ENCODE measurements at regions not wholly inside any gene's neighbourhood (a gene's known extent, or its start where the extent isn't known, plus 50 kb on each side); places are given as distances from the start of the nearest gene placed in this dataset.
"Not testable (repeated sequence)": the region's sequence is repeated elsewhere in the genome, so short reads cannot be mapped to it uniquely, and the experiment has no call there.

GRCh38 chr2:242075168-242075567, 205.6 kb downstream of the RTP5 start:
- Histone ChIP-seq H3K9me3 (no peaks in the 10 kb centered on the region), H3K36me3 (replicated peaks) (no peaks in the 10 kb centered on the region), H3K4me3 (no peak overlapping the region), H3K4me1 (peaks cover 6% of the 10 kb centered on the region), H3K27me3 (ENCODE audit: low read depth) (no peaks in the 10 kb centered on the region)
- in situ Hi-C loops (cut with MboI; ENCODE audit: low sequenced_read_pairs): no loop called here
- DNase-seq (ENCODE audit: low spot score in 2 of 2): no peak

GRCh38 chr2:242075696-242076095, 206.2 kb downstream of the RTP5 start:
- Histone ChIP-seq H3K4me3 (no peak overlapping the region), H3K4me1 (peaks cover under 1% of the 10 kb centered on the region), H3K36me3 (replicated peaks) (no peaks in the 10 kb centered on the region), H3K9me3 (no peaks in the 10 kb centered on the region), H3K27me3 (ENCODE audit: low read depth) (no peaks in the 10 kb centered on the region)
- in situ Hi-C loops (cut with MboI; ENCODE audit: low sequenced_read_pairs): no loop called here
- no peak for DNase-seq (ENCODE audit: low spot score in 2 of 2)

- H3K4me1 ChIP-seq; DNase-seq (ENCODE audit: low spot score in 2 of 2); H3K27me3 ChIP-seq (ENCODE audit: low read depth); H3K36me3 ChIP-seq (replicated peaks); H3K9me3 ChIP-seq; H3K4me3 ChIP-seq; in situ Hi-C loops (cut with MboI; ENCODE audit: low sequenced_read_pairs): not testable (repeated sequence)
These were observed 206.7 kb downstream of the RTP5 start for GRCh38 chr2:242076184-242076583.

DNA sequence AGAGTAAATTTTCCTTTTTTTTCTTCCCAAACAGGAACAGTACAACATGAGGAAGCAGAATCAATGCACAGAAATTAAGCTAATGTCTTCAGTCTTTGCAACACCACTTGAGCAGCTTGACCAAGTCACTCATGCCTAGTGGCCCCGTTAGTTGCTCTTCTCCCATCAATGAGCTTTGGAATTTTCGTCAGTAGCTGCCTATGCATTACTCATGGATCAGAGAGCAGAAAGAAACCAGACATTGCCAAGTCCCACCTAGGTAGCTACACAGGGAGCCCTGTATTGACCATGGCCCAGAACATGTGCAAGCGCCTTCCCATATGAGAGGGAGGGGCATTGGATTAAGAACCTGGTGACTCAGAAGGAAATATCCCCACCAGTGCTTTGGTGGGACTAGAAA, 208.9 kb downstream of the RTP5 start:
- H3K27me3 ChIP-seq (ENCODE audit: low read depth); in situ Hi-C loops (cut with MboI; ENCODE audit: low sequenced_read_pairs); H3K4me1 ChIP-seq; H3K36me3 ChIP-seq (replicated peaks); DNase-seq (ENCODE audit: low spot score in 2 of 2); H3K4me3 ChIP-seq; H3K9me3 ChIP-seq: not testable (repeated sequence)

DNA sequence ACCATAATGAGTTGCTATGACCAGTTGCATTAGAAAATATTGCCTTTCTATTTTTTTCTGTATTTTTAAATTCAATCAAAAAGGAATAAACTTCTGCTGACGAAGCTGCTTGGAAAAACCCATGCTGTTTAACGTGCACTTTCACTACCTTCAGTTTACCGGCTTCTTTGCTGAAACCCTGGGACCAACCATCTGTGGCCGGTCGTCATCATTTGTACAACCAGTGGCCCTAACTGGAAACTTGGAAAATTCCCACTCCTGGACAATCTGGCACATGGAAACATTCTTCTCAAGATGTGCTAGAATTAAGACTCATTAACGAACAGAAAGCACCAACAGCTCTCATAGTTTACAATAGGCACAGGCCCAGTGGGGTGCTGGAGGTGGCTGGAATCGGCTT, 210.3 kb downstream of the RTP5 start:
- H3K27me3 ChIP-seq (ENCODE audit: low read depth); H3K9me3 ChIP-seq; DNase-seq (ENCODE audit: low spot score in 2 of 2); H3K36me3 ChIP-seq (replicated peaks); H3K4me3 ChIP-seq; H3K4me1 ChIP-seq; in situ Hi-C loops (cut with MboI; ENCODE audit: low sequenced_read_pairs): not testable (repeated sequence)

DNA sequence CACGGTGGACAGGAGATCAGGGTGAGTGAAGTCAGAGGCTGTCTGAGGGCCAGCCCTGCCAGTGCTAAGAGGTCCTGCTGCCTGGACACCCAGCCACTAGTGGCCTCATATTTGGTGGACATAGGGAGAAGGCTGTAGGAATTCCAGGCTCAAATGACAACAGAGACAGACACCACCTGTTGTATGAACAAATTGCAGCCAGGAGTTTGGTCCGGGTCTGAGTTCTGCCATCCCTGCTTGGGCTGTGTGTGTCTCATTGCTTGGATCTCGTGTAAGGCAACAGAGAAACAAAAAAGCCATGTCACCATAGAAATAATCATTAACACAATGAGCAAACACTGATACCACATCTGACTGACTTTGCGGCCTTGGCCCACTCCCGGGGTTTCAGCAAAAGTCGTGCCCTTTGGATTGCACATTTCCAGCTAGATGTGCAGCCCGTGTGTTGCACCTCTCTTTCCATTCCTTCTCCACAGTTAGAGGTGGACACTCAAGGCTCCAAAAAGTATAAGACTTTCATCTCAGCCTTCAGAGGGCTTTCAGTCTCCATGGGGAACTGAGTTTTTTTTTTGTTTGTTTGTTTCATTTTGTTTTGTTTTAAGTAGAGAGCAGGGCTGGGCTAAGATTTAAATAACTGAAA, 211.2 kb downstream of the RTP5 start:
- H3K27me3 ChIP-seq (ENCODE audit: low read depth); H3K9me3 ChIP-seq; H3K4me3 ChIP-seq; H3K36me3 ChIP-seq (replicated peaks); DNase-seq (ENCODE audit: low spot score in 2 of 2); H3K4me1 ChIP-seq; in situ Hi-C loops (cut with MboI; ENCODE audit: low sequenced_read_pairs): not testable (repeated sequence)

DNA sequence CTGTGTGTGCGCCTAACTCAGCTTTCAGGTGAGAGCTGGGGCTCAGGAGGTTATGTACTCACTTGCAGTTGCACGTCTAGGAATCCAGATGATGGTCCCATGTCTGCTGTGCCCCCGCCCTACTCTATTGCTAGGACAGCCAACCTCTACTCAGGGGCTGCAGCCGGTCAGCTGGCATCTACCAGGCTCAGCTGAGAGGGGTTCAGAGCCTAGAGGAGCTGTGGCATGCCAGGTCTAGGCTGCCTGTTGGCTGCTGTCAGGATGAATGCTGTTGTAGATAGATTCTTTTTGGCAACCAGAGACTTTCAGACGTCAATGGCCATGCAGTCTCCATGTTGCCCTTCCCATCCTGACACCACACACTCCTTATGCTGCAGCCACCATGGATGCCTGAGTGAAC, 214.5 kb downstream of the RTP5 start:
- in situ Hi-C loops (cut with MboI; ENCODE audit: low sequenced_read_pairs); DNase-seq (ENCODE audit: low spot score in 2 of 2): not testable (repeated sequence)

GRCh38 chr2:242085024-242085674, 215.6 kb downstream of the RTP5 start:
- H3K36me3 ChIP-seq (replicated peaks); H3K27me3 ChIP-seq (ENCODE audit: low read depth); DNase-seq (ENCODE audit: low spot score in 2 of 2); H3K4me1 ChIP-seq; in situ Hi-C loops (cut with MboI; ENCODE audit: low sequenced_read_pairs); H3K4me3 ChIP-seq; H3K9me3 ChIP-seq: not testable (repeated sequence)

More for the DNA sequence above, 214.5 kb downstream of the RTP5 start:
- H3K4me3 ChIP-seq; H3K27me3 ChIP-seq (ENCODE audit: low read depth); H3K36me3 ChIP-seq (replicated peaks); H3K9me3 ChIP-seq; H3K4me1 ChIP-seq: not testable (repeated sequence)

- Histone ChIP-seq H3K4me1 (peaks cover 2% of the 10 kb centered on the region; the same call in 1 of the 2 replicates), H3K36me3 (replicated peaks) (no peaks in the 10 kb centered on the region), H3K9me3 (no peaks in the 10 kb centered on the region), H3K4me3 (no peak overlapping the region), H3K27me3 (ENCODE audit: low read depth) (no peaks in the 10 kb centered on the region)
- peak in 1 of 2 experiments; percentile 31 for DNase-seq (ENCODE audit: low spot score in 2 of 2)
- in situ Hi-C loops (cut with MboI; ENCODE audit: low sequenced_read_pairs): no loop called here
These were observed 216.6 kb downstream of the RTP5 start for GRCh38 chr2:242085941-242086621.

- peak overlapping the region; percentile 27 for H3K4me3 ChIP-seq
- DNase-seq (ENCODE audit: low spot score in 2 of 2); H3K27me3 ChIP-seq (ENCODE audit: low read depth); H3K36me3 ChIP-seq (replicated peaks); H3K9me3 ChIP-seq; in situ Hi-C loops (cut with MboI; ENCODE audit: low sequenced_read_pairs); H3K4me1 ChIP-seq: not testable (repeated sequence)
These were observed 218.5 kb downstream of the RTP5 start for GRCh38 chr2:242088044-242088443.

DNA sequence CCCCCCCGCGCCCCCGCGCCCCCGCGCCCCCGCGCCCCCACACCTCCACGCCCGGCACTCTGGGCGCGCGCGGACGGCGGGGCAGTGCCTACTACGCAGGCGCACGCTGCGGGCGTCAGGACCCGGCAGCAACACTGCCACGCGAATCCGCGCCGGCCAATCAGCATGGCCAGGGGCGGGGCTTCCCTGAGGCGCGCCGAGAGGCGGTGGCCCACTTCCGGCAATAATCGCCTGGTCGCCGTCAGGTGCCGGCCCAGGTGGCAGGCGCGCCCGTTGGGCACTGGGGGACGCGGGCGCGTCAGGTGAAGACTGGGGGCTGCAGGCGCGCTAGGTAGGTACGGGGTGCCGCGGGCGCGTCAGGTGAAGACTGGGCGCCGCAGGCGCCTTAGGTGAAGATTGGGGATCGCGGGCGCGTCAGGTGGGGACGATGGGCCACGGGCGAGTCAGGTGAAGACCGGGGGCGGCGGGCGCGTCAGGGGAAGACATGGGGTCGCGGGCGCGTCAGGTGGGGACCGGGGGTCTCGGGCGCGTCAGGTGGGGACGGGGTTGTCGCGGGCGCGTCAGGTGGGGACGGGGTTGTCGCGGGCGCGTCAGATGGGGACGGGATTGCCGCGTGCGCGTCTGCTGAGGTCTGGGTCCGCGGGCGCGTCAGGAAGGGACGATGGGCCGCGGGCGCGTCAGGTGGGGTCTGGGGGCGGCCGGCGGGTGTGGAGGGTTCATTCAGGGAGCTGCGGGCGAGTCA, 219.1 kb downstream of the RTP5 start:
- Histone ChIP-seq H3K27me3 (ENCODE audit: low read depth) (no peaks in the 10 kb centered on the region), H3K4me1 (peaks cover 2% of the 10 kb centered on the region; the same call in 1 of the 2 replicates), H3K36me3 (replicated peaks) (no peaks in the 10 kb centered on the region), H3K4me3 (peak overlapping the region; percentile 68), H3K9me3 (no peaks in the 10 kb centered on the region)
- DNase-seq (ENCODE audit: low spot score in 2 of 2): peak; percentile 59 to 91
- in situ Hi-C loops (cut with MboI; ENCODE audit: low sequenced_read_pairs): no loop called here

DNA sequence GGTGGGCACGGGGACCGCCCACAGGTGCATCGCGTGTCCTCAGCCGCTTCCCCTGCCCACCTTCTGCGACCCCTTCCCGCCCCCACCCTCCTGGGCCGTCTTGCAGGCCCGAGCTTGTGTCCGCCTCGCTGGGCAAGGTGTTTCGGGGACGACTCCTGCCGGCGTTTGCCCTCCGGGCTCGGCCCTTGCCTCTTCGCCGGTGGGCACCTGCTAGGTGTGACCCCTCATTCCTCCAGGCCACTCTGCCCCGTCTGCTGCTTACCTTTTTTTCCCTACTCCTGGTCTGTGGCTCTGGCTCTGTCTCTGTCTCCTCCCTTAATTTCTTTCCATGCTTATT, 219.7 kb downstream of the RTP5 start:
- H3K27me3 ChIP-seq (ENCODE audit: low read depth); H3K9me3 ChIP-seq; DNase-seq (ENCODE audit: low spot score in 2 of 2); H3K4me1 ChIP-seq; H3K36me3 ChIP-seq (replicated peaks); in situ Hi-C loops (cut with MboI; ENCODE audit: low sequenced_read_pairs): not testable (repeated sequence)
- peak overlapping the region; percentile 68 for H3K4me3 ChIP-seq

DNA sequence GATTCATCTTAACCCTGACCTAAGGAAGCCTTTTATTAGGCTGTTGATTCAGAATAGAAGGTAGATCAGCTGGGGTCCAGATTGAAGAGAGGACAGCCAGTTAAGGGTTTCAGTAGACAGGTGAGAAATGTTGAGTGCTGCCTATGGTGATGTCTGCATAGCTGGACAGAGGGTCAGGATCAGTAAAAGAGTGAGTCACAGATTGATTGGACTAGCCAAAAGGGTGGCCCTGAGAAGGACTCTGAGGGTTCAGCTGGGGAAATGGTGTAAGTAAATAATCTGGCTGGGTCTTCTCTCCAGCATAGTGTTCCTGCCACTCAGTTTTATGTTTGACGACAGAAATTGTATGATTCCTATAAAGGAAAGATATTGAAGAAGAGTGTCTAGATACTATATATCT, 227.7 kb downstream of the RTP5 start:
- H3K9me3 ChIP-seq; H3K27me3 ChIP-seq (ENCODE audit: low read depth); H3K36me3 ChIP-seq (replicated peaks); DNase-seq (ENCODE audit: low spot score in 2 of 2); in situ Hi-C loops (cut with MboI; ENCODE audit: low sequenced_read_pairs); H3K4me1 ChIP-seq; H3K4me3 ChIP-seq: not testable (repeated sequence)

GRCh38 chr2:242098034-242098433, 228.5 kb downstream of the RTP5 start:
- in situ Hi-C loops (cut with MboI; ENCODE audit: low sequenced_read_pairs): no loop called here

More at GRCh38 chr2:242098034-242098433, 228.5 kb downstream of the RTP5 start:
- no peak overlapping the region for H3K4me3 ChIP-seq
- no peaks in the 10 kb centered on the region for H3K27me3 ChIP-seq (ENCODE audit: low read depth)
- H3K4me1 ChIP-seq: no peaks in the 10 kb centered on the region
- DNase-seq (ENCODE audit: low spot score in 2 of 2): no peak
- peaks cover 9% of the 10 kb centered on the region; the same call in 1 of the 2 replicates for H3K36me3 ChIP-seq (replicated peaks)
- H3K9me3 ChIP-seq: no peaks in the 10 kb centered on the region

All from HAP-1 (cell line).